ENCODE measurements at regions not wholly inside any gene's neighbourhood (a gene's known extent, or its start where the extent isn't known, plus 50 kb on each side); places are given as distances from the start of the nearest gene placed in this dataset.

DNA sequence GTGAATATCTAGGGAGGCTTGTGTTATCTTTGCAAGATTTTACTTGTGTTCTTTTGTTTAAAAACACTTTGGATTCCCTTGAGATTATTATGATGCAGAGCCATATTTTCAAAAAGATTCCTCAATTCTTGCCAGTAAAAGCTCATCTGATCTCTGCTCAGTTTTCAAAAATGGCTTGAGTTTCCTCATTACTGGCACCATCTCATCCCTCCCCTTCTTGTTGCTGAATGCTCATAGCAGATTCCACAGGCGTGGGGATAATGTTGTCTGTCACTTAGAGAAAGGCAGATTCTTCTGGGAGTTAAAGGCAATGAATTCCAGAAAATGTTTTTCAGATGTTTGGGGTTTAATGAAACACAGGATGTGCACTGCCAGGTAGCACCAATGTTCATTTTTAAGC, 170.4 kb upstream of the TANK start:
- TF ChIP-seq, protein P1, sequence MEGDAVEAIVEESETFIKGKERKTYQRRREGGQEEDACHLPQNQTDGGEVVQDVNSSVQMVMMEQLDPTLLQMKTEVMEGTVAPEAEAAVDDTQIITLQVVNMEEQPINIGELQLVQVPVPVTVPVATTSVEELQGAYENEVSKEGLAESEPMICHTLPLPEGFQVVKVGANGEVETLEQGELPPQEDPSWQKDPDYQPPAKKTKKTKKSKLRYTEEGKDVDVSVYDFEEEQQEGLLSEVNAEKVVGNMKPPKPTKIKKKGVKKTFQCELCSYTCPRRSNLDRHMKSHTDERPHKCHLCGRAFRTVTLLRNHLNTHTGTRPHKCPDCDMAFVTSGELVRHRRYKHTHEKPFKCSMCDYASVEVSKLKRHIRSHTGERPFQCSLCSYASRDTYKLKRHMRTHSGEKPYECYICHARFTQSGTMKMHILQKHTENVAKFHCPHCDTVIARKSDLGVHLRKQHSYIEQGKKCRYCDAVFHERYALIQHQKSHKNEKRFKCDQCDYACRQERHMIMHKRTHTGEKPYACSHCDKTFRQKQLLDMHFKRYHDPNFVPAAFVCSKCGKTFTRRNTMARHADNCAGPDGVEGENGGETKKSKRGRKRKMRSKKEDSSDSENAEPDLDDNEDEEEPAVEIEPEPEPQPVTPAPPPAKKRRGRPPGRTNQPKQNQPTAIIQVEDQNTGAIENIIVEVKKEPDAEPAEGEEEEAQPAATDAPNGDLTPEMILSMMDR (conservative IDR thresholded peaks at IDR 0.05): no peak
- TF ChIP-seq ZFX (IDR thresholded peaks at IDR 0.05): no peak

Data from C4-2B (cell line).